NCI-H226 (cell line): ENCODE measurements at regions not wholly inside any gene's neighbourhood (a gene's known extent, or its start where the extent isn't known, plus 50 kb on each side); places are given as distances from the start of the nearest gene placed in this dataset.

Experiments
- DNase-seq: peaks from one replicate; pipeline ENCODE4 v3.0.0-alpha.2; 2015

GRCh38 chr11:16430674-16431073, 74.3 kb upstream of the SOX6 start:
- no peak for DNase-seq

- DNase-seq: no peak
Measured at GRCh38 chr11:16421826-16422225, 65.5 kb upstream of the SOX6 start.

- no peak for DNase-seq
Measured at GRCh38 chr11:16418428-16419097, 62.2 kb upstream of the SOX6 start.

- DNase-seq: peak; percentile 8
Measured at GRCh38 chr11:16412525-16413172, 56.3 kb upstream of the SOX6 start.

- DNase-seq: no peak
Measured at GRCh38 chr11:16410479-16410878, 54.1 kb upstream of the SOX6 start.

GRCh38 chr11:16408619-16409018, 52.3 kb upstream of the SOX6 start:
- no peak for DNase-seq

- no peak for DNase-seq
Measured at GRCh38 chr11:16406226-16406625, 49.9 kb upstream of the SOX6 start.
